ENCODE measurements at regions not wholly inside any gene's neighbourhood (a gene's known extent, or its start where the extent isn't known, plus 50 kb on each side); places are given as distances from the start of the nearest gene placed in this dataset.

- TF ChIP-seq, protein P1, sequence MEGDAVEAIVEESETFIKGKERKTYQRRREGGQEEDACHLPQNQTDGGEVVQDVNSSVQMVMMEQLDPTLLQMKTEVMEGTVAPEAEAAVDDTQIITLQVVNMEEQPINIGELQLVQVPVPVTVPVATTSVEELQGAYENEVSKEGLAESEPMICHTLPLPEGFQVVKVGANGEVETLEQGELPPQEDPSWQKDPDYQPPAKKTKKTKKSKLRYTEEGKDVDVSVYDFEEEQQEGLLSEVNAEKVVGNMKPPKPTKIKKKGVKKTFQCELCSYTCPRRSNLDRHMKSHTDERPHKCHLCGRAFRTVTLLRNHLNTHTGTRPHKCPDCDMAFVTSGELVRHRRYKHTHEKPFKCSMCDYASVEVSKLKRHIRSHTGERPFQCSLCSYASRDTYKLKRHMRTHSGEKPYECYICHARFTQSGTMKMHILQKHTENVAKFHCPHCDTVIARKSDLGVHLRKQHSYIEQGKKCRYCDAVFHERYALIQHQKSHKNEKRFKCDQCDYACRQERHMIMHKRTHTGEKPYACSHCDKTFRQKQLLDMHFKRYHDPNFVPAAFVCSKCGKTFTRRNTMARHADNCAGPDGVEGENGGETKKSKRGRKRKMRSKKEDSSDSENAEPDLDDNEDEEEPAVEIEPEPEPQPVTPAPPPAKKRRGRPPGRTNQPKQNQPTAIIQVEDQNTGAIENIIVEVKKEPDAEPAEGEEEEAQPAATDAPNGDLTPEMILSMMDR (IDR thresholded peaks at IDR 0.05), result no peak
- no peak for TF ChIP-seq POLR2A (IDR thresholded peaks at IDR 0.05)
These were observed 204.4 kb upstream of the AJAP1 start for GRCh38 chr1:4449972-4450371.

Measured in right lobe of liver (tissue), 4 donors.